ENCODE measurements at regions not wholly inside any gene's neighbourhood (a gene's known extent, or its start where the extent isn't known, plus 50 kb on each side); places are given as distances from the start of the nearest gene placed in this dataset.

DNA sequence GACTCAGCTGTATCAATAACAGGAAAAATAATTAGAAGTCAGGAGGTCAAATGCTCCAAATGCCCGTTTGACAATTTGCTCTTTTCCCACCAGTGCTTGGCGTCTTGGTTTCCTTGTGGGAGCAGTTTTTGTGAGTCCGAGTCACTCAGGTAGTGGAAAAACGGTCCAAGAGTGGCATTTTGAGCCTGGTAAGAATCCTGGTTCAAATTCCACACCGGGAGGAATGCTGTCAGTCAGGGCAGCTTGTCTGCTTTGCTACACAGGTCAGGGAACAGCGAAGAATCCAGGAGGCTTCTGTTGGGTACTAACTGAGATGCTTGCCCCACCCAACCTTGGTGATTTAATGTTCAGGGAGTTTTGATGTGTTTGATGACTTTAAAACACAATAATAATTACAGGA, 209.5 kb downstream of the HERPUD2 start:
- TF ChIP-seq CTCF (IDR thresholded peaks at IDR 0.05) (no peak), POLR2A (IDR thresholded peaks at IDR 0.05) (no peak)
